ENCODE measurements at regions not wholly inside any gene's neighbourhood (a gene's known extent, or its start where the extent isn't known, plus 50 kb on each side); places are given as distances from the start of the nearest gene placed in this dataset.
A peak's percentile ranks its signal among the peaks of the same experiment; 100 is the strongest.

GRCh38 chr4:128517739-128518510 lies 230.3 kb upstream of the PGRMC2 start:
- Histone ChIP-seq H3K27ac (peak overlapping the region in 14 of 21 experiments; percentile 10 to 73 (median 43)), H3K4me3 (no peak overlapping the region)

GRCh38 chr4:128517096-128517738 lies 229.6 kb upstream of the PGRMC2 start:
- H3K4me3 ChIP-seq = no peak overlapping the region
- H3K27ac ChIP-seq = peak overlapping the region in 13 of 21 experiments; percentile 12 to 73 (median 45)

DNA sequence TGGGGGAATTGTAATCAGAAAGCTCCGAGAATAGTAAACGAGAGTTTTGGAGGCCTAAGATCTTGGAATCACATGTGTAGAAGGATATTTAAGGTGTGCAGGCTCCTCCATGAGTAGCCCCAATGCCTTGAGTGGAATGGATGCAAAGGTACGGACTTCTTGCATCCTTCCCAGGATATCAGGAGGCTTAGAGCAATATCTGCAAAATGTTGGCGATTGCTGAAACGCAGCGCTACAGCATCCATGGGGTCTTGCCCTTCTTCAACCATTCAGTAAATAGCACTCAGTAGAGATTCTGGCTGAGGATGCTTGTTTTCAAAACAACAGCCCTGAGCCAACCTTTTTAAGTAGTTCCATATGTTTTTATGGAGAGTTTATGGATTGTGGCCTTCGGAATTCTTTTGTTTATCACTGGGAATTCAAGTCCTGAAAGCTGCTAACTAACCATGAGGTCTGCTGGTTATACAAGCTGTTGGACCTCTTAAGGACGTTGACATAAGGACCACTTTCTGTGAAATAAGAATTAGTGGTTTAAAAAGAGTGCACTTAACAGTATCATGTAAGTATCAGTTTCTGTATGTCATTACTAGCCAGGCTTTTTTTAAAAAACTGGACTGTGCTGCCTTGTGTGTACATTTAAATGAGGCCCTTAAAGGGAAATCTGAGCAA lies 228.8 kb upstream of the PGRMC2 start:
- no peak overlapping the region for H3K4me3 ChIP-seq
- H3K27ac ChIP-seq = peak overlapping the region in 9 of 21 experiments; percentile 6 to 73 (median 36)

DNA sequence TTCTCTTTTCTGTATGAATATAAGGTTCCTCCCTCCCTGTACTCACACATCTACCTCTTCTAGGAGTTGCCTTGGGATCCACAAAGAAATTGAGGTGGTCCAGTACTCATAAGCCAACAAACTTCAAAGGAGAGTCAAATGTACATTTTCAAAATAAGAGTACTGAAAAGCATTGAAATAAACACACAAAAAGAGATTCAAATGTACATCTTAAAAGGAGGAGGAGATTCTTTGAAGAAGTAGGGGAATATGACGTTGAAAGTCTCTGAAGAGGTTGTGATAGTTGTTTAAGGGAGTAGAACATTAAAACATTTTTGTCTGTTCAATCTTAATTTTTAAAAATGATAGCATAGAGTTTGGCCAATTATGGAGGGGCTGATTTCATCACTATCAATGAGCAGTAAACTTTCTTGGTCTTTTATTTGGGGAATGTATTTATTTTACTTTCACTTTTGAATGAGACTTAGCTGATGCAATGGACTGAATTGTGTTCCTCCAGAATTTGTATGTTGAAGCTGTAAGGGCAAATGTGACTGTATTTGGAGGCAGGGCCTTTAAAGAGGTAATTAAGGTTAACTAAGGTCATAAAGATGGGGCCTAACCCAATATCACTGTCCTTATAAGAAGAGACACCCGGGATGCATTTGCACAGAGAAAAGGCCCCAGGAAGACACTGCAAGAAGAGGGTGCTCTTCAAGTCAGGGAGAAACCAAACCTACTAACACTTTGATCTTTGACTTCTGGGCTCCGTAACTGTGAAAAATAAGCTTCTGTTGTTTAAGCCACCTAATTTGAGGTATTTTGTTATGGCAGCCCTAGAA lies 226.3 kb upstream of the PGRMC2 start:
- Histone ChIP-seq H3K4me3 (no peak overlapping the region), H3K27ac (no peak overlapping the region)

DNA sequence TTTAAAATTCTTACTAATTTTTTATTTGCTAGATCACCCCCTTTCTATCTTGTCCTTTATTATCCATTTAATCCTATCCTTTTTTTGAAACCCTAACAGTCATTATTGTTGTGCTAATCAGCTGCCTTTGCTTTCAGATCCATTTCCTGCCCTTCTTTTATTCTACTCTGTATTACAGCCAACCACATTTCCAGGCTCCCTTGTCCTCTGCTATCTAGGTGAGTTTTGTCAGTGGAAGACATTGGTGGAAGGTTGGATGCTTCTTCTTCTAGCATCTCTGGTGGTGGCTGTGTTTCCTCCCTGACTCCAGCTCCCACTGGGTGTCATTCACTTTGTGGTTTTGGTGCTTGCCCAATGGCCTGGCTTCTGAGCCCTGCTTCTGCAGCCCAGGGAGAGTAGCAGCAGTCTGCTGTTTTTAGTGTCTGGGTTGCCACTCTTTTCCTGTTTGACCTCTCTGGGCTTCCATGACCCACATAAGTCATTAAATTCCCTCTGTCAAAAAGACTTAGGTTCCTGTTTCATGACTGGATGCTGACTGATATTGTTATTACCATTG lies 225.2 kb upstream of the PGRMC2 start:
- Histone ChIP-seq H3K4me3 (no peak overlapping the region), H3K27ac (no peak overlapping the region)

DNA sequence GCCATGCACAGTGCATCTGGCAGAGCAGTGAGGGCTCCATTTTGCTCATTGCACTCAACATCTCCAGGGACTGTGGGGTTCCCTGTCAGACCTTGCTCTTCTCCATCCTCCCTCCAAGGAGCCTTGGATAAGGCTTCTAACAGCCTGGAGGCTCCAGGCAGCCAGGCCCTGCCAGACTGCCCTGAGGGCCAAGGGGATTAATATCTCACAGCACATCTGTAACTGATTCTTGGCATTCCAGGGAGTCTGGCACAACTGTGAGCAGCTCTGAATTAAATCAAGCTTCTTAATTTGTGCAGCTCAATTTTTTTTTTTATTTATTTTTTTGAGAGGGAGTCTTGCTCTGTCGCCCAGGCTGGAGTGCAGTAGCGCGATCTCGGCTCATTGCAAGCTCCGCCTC lies 224.5 kb upstream of the PGRMC2 start:
- H3K4me3 ChIP-seq = no peak overlapping the region

DNA sequence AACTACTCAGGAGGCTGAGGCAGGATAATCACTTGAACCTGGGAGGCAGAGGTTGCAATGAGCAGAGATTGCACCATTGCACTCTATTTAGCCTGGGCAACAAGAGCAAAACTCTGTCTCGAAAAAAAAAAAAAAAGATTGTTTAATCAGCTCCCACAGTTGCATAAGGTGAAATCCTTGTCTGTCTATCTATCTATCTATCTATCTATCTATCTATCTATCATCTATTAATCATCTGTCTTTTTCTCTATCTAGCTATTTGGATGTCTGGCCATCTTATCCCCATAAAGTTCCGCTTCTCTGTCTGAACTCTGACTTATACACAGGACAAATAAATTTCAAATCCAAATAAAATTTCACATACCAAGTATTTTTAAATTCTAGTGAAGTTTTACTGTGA lies 223.2 kb upstream of the PGRMC2 start:
- no peak overlapping the region for H3K27ac ChIP-seq
- H3K4me3 ChIP-seq = no peak overlapping the region

More for the DNA sequence above, 224.5 kb upstream of the PGRMC2 start:
- no peak overlapping the region for H3K27ac ChIP-seq

DNA sequence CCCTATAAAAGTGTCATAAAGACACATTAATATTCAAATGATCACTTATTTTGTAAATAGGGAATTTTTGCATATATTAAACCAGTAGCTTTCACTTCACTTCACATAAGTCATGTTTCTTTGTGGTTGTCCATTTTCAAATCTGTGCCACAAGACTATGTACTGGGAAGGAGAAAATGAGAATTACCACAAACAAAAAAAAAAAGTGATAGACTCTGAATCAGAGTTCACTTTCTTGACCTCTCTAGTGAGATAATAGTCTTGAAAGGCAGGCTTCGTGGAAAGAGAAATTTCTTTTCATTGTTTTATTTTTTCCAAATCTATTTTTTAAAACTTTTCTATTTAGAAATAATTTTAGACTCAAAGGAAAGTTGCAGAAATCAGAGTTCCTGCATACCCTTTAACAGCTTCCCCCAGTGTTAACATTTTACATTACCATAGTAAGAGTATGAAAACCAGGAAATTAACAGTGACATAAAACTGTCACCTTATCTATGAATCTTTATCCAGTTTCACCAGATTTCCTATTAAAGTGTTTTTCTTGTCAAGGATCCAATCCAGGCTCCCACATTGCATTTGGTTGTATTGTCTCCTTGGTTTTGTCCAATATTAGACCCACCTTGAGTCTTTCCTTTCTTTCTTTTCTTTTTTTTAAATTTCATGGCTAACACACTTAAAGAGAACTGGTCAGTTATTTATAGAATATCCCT lies 215.4 kb upstream of the PGRMC2 start:
- H3K27ac ChIP-seq = no peak overlapping the region
- H3K4me3 ChIP-seq = no peak overlapping the region

DNA sequence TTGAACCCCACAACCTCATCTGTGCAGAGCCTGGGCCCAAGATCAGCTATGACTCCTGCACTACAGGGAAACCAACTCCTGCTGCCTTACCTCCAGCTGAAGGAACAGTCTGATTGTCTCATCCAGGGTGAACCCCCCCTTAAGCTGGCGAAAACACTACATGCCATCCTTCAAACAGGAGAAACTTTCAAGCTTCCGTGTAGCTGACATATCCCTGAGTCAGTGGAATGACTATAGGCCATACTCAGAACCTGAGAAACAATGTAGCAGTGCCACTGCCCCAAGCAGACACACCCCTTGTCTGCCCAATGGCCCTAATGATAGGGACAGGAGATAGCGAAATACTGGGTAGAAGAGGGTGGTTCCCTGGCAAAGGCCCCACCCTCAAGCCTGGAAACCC lies 213.6 kb upstream of the PGRMC2 start:
- no peak overlapping the region for H3K27ac ChIP-seq
- no peak overlapping the region for H3K4me3 ChIP-seq

DNA sequence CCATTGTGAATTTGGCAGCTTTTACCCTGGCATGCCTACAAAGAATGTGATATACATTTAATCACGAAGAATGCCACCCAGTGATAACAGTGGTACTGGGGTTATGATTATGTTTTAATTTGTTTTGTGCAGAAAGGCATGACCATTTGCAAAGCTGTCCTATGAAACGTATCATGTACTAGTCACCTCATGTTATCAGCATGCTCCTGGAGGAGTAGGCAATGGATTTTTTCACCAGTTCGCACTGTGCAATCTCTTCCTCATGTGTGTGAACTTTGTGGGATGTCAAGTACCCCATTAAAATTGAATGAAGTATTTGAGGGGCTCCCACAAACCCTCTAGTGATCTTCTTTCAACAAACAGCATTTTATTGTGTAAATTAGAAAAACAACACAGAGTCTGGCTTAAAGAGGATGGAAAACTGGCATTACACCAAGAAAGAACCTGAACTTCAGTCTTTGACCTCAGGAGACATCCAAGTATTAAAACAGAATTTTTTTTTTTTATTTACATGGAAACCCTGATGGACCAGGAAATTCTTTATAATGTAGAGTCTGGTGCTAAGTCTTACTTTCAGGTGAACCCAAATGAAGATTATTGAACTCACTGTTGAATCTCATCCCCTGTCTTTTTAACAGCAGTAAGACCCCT lies 200.6 kb upstream of the PGRMC2 start:
- H3K4me3 ChIP-seq = no peak overlapping the region
- no peak overlapping the region for H3K27ac ChIP-seq

DNA sequence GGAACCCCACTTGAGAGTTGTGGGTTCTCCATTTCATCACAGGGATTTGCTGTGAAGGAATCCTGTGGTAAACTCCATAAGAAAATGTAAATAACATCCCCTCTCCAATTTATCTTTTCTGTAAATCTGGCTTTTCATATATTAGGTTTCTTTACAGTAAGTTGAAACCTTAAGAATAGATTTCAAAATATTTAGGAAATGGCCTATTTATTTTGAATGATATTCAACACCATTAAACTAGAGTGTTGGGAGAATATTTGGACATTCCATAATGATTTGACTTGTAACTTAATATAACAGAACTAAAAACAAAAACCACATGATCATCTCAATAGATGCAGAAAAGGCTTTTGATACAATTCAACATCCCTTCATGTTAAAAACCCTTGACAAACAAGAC lies 197.3 kb upstream of the PGRMC2 start:
- no peak overlapping the region for H3K4me3 ChIP-seq
- no peak overlapping the region for H3K27ac ChIP-seq

GRCh38 chr4:128483816-128484215 lies 196.2 kb upstream of the PGRMC2 start:
- H3K4me3 ChIP-seq = no peak overlapping the region
- no peak overlapping the region for H3K27ac ChIP-seq

GRCh38 chr4:128483041-128483440 lies 195.4 kb upstream of the PGRMC2 start:
- Histone ChIP-seq H3K27ac (no peak overlapping the region), H3K4me3 (no peak overlapping the region)

DNA sequence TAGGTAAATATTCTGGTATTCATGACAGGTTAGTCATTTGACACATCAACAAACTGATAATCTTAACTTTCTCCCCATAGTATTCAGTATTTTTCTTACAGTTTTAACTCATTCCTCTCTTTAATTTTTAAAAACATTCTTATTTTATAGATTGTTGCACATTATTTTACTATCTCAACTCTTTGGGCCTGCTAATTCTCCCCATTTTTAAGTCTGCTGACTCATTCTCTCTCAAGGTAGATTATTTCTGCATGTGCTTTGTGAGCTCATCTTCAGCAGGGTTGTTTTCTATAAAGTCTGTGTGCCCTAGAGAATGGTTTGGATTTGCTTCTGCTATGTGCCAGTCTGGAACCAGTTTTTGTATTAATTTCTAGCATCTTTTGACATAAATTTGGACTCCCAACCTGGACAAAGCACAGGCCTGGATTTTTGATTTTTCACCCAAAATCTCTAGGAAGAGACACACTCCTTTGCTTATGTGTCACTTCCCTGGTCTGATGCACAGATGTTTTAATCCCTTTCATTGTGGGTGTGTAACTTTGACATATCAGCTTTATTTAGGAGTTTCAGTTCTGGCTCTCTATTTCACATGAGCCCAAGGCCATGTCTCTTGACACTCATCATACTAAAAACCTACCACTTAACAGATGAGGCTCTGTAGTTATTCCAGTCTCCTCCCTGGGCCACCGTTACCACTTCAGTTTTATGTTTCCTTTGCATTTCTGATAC lies 194.3 kb upstream of the PGRMC2 start:
- no peak overlapping the region for H3K27ac ChIP-seq
- no peak overlapping the region for H3K4me3 ChIP-seq

- Histone ChIP-seq H3K27ac (no peak overlapping the region), H3K4me3 (no peak overlapping the region)
These were observed 193.3 kb upstream of the PGRMC2 start for GRCh38 chr4:128480945-128481344.

DNA sequence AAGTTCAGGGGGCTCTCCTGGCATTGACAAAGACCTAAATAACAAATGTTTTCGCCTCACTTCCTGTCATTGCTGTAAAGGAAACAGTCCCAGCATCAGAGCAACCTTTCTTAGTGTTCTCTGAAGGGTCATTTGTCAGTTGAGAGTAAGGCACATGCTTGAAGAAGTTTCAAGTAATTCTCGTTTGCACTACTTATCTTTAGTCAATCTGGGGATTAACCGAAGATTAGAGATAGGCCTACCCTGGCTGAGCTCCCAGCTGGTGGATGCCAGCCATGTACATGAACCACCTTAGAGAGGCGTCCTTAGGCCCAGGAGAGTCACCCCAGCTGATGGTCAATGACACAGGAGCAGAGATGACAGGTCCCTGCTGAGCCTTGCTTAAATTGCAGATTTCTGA lies 189.9 kb upstream of the PGRMC2 start:
- H3K4me3 ChIP-seq = no peak overlapping the region

GRCh38 chr4:128475597-128475996 lies 188.0 kb upstream of the PGRMC2 start:
- Histone ChIP-seq H3K27ac (no peak overlapping the region), H3K4me3 (no peak overlapping the region)

More for the DNA sequence above, 189.9 kb upstream of the PGRMC2 start:
- no peak overlapping the region for H3K27ac ChIP-seq

GRCh38 chr4:128471576-128471975 lies 184.0 kb upstream of the PGRMC2 start:
- H3K4me3 ChIP-seq = no peak overlapping the region
- H3K27ac ChIP-seq = no peak overlapping the region

Data from skin epidermis (tissue), 12 donors.